Mammary epithelial cell (primary cell): ENCODE measurements at regions not wholly inside any gene's neighbourhood (a gene's known extent, or its start where the extent isn't known, plus 50 kb on each side); places are given as distances from the start of the nearest gene placed in this dataset.

Experiments used
- EZH2 ChIP-seq: IDR thresholded peaks from 2 replicates; pipeline ENCODE4 v1.6.1; 2012; ENCODE audit warnings: low read length, inconsistent platforms, borderline replicate concordance
- TF ChIP-seq, protein P1 (sequence below), 2 donors: IDR thresholded peaks in 1 of 2; conservative IDR thresholded peaks in 1 of 2; 2 replicates each; pipeline ENCODE4 v1.5.1; 2011 to 2012; ENCODE audit warnings: inconsistent platforms in 2 of 2, low read length in 2 of 2, mild to moderate bottlenecking in 2 of 2, control low read depth in 1 of 2, low read depth in 1 of 2; ENCODE audit not compliant: insufficient read depth in 1 of 2; ENCODE audit errors: extremely low read depth in 1 of 2

DNA sequence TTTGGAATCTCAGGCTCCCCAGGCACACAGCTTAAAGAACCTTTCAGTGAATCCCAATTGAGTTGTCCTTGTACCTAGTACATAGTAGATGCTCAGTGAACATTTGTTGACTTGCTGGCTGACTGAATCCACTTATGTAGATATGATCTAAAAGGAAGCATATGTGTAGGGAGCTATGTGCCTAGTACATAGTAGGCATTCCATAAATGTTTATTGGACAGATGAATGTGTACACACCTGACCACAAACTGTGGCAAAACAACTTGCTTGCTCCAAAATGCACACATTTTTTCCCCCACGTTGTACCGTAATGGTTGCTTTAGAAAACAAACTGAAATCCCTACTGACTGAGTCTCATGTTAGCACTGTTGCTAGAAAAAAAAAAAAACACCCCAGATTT lies 80.2 kb upstream of the IL12B start:
- TF ChIP-seq, protein P1, sequence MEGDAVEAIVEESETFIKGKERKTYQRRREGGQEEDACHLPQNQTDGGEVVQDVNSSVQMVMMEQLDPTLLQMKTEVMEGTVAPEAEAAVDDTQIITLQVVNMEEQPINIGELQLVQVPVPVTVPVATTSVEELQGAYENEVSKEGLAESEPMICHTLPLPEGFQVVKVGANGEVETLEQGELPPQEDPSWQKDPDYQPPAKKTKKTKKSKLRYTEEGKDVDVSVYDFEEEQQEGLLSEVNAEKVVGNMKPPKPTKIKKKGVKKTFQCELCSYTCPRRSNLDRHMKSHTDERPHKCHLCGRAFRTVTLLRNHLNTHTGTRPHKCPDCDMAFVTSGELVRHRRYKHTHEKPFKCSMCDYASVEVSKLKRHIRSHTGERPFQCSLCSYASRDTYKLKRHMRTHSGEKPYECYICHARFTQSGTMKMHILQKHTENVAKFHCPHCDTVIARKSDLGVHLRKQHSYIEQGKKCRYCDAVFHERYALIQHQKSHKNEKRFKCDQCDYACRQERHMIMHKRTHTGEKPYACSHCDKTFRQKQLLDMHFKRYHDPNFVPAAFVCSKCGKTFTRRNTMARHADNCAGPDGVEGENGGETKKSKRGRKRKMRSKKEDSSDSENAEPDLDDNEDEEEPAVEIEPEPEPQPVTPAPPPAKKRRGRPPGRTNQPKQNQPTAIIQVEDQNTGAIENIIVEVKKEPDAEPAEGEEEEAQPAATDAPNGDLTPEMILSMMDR (conservative IDR thresholded peaks at IDR 0.05 in 1 of 2, IDR thresholded peaks at IDR 0.05 in 1 of 2; ENCODE audit: extremely low read depth in 1 of 2, insufficient read depth in 1 of 2, low read depth in 1 of 2, low read length in 2 of 2), result no peak
- TF ChIP-seq EZH2, result no peak
